HCT116 (cell line): ENCODE measurements at regions not wholly inside any gene's neighbourhood (a gene's known extent, or its start where the extent isn't known, plus 50 kb on each side); places are given as distances from the start of the nearest gene placed in this dataset.

Source experiments
- ATAC-seq: fragments of 200-7000 bp; cut with Tn5 transposase; 2 replicates; pipeline ENCODE4 v1.9.1; 2020; ENCODE audit warnings: mild to moderate bottlenecking, moderate library complexity
- BruUV-seq: library from RNA; stranded (reverse); fragments of 400-500 nt; replicated peaks from 2 replicates; lab custom pipeline; 2021; lab: Mats Ljungman, UMichigan
- CTCF ChIA-PET: fragments of 300-600 bp; sonication (Branson Sonifier 250); formaldehyde crosslinking; loops from one replicate; lab custom pipeline; 2021; ENCODE audit warnings: antibody characterized with exemption; lab: Charles Lee
- POLR2A ChIA-PET: fragments of 300-600, 350-600 bp; sonication (Branson Sonifier 250); formaldehyde crosslinking; loops from one replicate; lab custom pipeline; 2021; ENCODE audit warnings: antibody characterized with exemption; lab: Charles Lee
- RAD21 ChIA-PET, 2 experiments: fragments of 300-600 bp; sonication (Branson Sonifier 250); formaldehyde crosslinking; loops; one replicate each; lab custom pipeline; 2023; ENCODE audit warnings: low total read pairs in 2 of 2; ENCODE audit not compliant: uncharacterized antibody in 2 of 2, unreplicated experiment in 2 of 2, low non-redundant PET in 1 of 2; lab: Charles Lee
- DNase-seq: peaks from one replicate; pipeline ENCODE4 v3.0.0-alpha.2; 2010; ENCODE audit warnings: low read depth, low spot score
- H2AFZ ChIP-seq: fragments of 200-600 bp; shearing (Covaris generic), sonication (generic); 2 replicates; pipeline ENCODE4 v1.6.1; 2017; ENCODE audit warnings: low read depth, mixed run types, mixed read lengths, antibody characterized with exemption, low read length; ENCODE audit not compliant: poor library complexity, severe bottlenecking
- H3K27ac ChIP-seq: 2 replicates; pipeline ENCODE4 v1.5.1; 2012; ENCODE audit warnings: low read depth, low read length
- H3K27me3 ChIP-seq: fragments of 200-600 bp; sonication (generic); 2 replicates; pipeline ENCODE4 v1.6.1; 2016; ENCODE audit warnings: mixed run types, low read length, mixed read lengths; ENCODE audit not compliant: insufficient read depth
- H3K36me3 ChIP-seq, 2 experiments: fragments of 200-500 bp in 1 of 2; fragments of 200-600 bp in 1 of 2; sonication (Bioruptor generic) in 1 of 2; sonication (generic) in 1 of 2; 2 replicates each; pipeline versions ENCODE4 v1.5.1 to v1.6.1; 2014 to 2016; ENCODE audit warnings: low read length in 2 of 2, inconsistent platforms in 1 of 2, mixed read lengths in 1 of 2, mixed run types in 1 of 2; ENCODE audit not compliant: insufficient read depth in 2 of 2, control insufficient read depth in 1 of 2
- H3K4me1 ChIP-seq, 2 experiments: fragments of 200-600 bp in 1 of 2; sonication (generic) in 1 of 2; 2 replicates each; pipeline versions ENCODE4 v1.5.1 to v1.6.1; 2012 to 2017; ENCODE audit warnings: low read length in 2 of 2, inconsistent platforms in 1 of 2, mild to moderate bottlenecking in 1 of 2, mixed read lengths in 1 of 2, mixed run types in 1 of 2, moderate library complexity in 1 of 2; ENCODE audit not compliant: insufficient read depth in 2 of 2, control insufficient read depth in 1 of 2
- H3K4me2 ChIP-seq: fragments of 200-600 bp; sonication (generic); 2 replicates; pipeline ENCODE4 v1.6.1; 2017; ENCODE audit warnings: mixed run types, low read length, mixed read lengths
- H3K4me3 ChIP-seq, 2 experiments: fragments of 200-600 bp in 1 of 2; sonication (generic) in 1 of 2; replicated peaks in 1 of 2; 2 replicates each; pipeline ENCODE4 v1.5.1; 2011 to 2016; ENCODE audit warnings: low read length in 2 of 2, control low read depth in 1 of 2, low read depth in 1 of 2, mild to moderate bottlenecking in 1 of 2, mixed read lengths in 1 of 2, mixed run types in 1 of 2
- H3K79me2 ChIP-seq: fragments of 200-600 bp; sonication (generic); 2 replicates; pipeline ENCODE4 v1.6.1; 2017; ENCODE audit warnings: mild to moderate bottlenecking, mixed run types, low read length, moderate library complexity, mixed read lengths; ENCODE audit not compliant: insufficient read depth
- H3K9ac ChIP-seq: fragments of 200-600 bp; sonication (generic); 2 replicates; pipeline ENCODE4 v1.6.1; 2016; ENCODE audit warnings: low read length, mixed read lengths
- H3K9me2 ChIP-seq: fragments of 200-600 bp; sonication (generic), shearing (Covaris generic); 2 replicates; pipeline ENCODE4 v1.6.1; 2017; ENCODE audit warnings: mixed run types, mild to moderate bottlenecking, moderate library complexity; ENCODE audit not compliant: insufficient read depth
- H3K9me3 ChIP-seq, 2 experiments: fragments of 200-500 bp in 1 of 2; fragments of 200-600 bp in 1 of 2; sonication (Bioruptor generic) in 1 of 2; sonication (generic) in 1 of 2; 2 replicates each; pipeline ENCODE4 v1.6.1; 2014 to 2017; ENCODE audit warnings: low read length in 2 of 2, mixed read lengths in 2 of 2, inconsistent platforms in 1 of 2, low read depth in 1 of 2, mild to moderate bottlenecking in 1 of 2, mixed run types in 1 of 2, moderate library complexity in 1 of 2; ENCODE audit not compliant: control insufficient read depth in 1 of 2, insufficient read depth in 1 of 2
- H4K20me1 ChIP-seq: fragments of 200-600 bp; sonication (generic), shearing (Covaris generic); 2 replicates; pipeline ENCODE4 v1.6.1; 2017; ENCODE audit warnings: mixed run types, mild to moderate bottlenecking, moderate library complexity; ENCODE audit not compliant: insufficient read depth
- CBX3 ChIP-seq: IDR thresholded peaks from 2 replicates; pipeline ENCODE4 v1.6.1; 2012; ENCODE audit warnings: low read depth
- CEBPB ChIP-seq: IDR thresholded peaks from 2 replicates; pipeline ENCODE4 v1.6.1; 2012; ENCODE audit warnings: low read depth
- FOSL1 ChIP-seq: IDR thresholded peaks from 2 replicates; pipeline ENCODE4 v1.6.1; 2012; ENCODE audit warnings: low read depth
- JUND ChIP-seq: IDR thresholded peaks from 2 replicates; pipeline ENCODE4 v1.6.1; 2012
- ZFX ChIP-seq: fragments of 450-650 bp; IDR thresholded peaks from 2 replicates; pipeline ENCODE4 v1.6.1; 2017
- intact Hi-C: fragments of 100-400 bp; cut with micrococcal nuclease; formaldehyde crosslinking; loops from 2 replicates; pipeline ENCODE4 v1.10.0; 2022

DNA sequence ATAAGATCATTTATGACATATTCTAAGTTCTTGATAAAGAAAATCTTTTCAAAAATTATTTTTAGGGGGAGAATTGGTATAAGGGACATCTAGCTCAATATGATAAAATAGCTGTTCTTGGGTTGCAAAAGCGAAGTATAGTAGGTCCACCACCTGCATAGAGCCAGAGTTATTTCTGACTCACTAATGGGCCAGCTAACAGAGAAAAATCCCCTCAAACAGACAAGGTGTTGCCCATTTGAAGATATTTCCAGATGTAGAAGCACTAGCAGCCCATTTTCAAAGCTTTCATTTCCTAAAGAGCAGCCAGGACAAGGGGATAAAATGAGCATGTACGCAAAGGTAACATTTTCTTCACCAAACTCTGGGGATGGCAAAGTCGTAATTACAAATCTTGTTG lies 165.7 kb upstream of the FN1 start:
- ATAC-seq (no peak), DNase-seq (no peak)
- no peaks in the 10 kb centered on the region for H3K27me3 ChIP-seq
- no peaks in the 10 kb centered on the region for H3K4me1 ChIP-seq
- H3K27ac ChIP-seq = no peak overlapping the region
- H3K9me2 ChIP-seq = no peaks in the 10 kb centered on the region
- intact Hi-C loops = no loop called here
- CTCF ChIA-PET = no interaction called here
- no peak overlapping the region for H3K4me3 ChIP-seq
- H3K36me3 ChIP-seq = no peaks in the 10 kb centered on the region
- TF ChIP-seq FOSL1 (no peak), CBX3 (no peak), ZFX (no peak), JUND (no peak)
- H2AFZ ChIP-seq = no peak overlapping the region
- no peaks in the 10 kb centered on the region for H4K20me1 ChIP-seq
- POLR2A ChIA-PET = no interaction called here
- no TSS peak for BruUV-seq
- no peaks in the 10 kb centered on the region for H3K79me2 ChIP-seq
- H3K9me3 ChIP-seq = no peaks in the 10 kb centered on the region
- RAD21 ChIA-PET = no interaction called here
- no peak overlapping the region for H3K9ac ChIP-seq
- no peak overlapping the region for H3K4me2 ChIP-seq

DNA sequence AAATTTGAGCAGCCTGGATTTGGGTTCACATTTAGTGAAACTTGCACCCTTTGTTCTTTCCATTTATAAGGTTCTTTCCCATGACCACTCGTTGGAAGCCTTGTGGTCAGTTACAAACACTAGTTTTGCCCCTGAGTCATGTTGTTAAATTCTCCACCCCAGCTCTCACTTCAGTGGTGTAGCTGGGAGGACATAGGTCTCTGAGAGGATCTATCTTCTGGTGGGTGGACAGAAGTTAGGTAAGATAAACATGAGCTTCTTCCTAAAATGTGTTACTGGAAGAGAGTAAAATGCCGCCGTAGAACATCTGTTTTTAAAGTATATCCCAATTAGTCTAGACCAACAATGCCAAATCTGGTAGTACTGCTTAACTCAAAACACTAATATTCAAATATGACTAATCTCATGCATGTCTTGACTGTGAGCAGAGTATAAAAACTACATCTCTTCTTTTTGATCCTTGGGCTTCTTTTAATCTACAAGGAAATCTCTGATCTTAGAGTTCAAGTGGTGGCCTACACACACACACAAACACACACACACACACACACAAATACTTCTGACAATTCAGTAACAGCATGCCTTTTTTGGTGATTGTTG lies 162.6 kb upstream of the FN1 start:
- Histone ChIP-seq H3K9me3 (no peaks in the 10 kb centered on the region), H3K4me1 (peaks cover 0 to 4% of the 10 kb centered on the region in 2 experiments; a peak in 2 of 4 replicates), H2AFZ (no peak overlapping the region), H4K20me1 (no peaks in the 10 kb centered on the region), H3K36me3 (no peaks in the 10 kb centered on the region)
- BruUV-seq = no TSS peak
- RAD21 ChIA-PET = no interaction called here
- TF ChIP-seq CEBPB = no peak
- TF ChIP-seq, all 23 proteins: peak for 0
- ChIA-PET POLR2A (no interaction called here), CTCF (no interaction called here)
- DNase-seq (no peak), ATAC-seq (no peak)
- intact Hi-C loops = no loop called here
- H3K9me2 ChIP-seq = no peaks in the 10 kb centered on the region
- no peak overlapping the region for H3K9ac ChIP-seq
- H3K4me2 ChIP-seq = no peak overlapping the region
- no peaks in the 10 kb centered on the region for H3K27me3 ChIP-seq
- H3K79me2 ChIP-seq = no peaks in the 10 kb centered on the region
- no peak overlapping the region for H3K4me3 ChIP-seq
- no peak overlapping the region for H3K27ac ChIP-seq
